ENCODE measurements at regions not wholly inside any gene's neighbourhood (a gene's known extent, or its start where the extent isn't known, plus 50 kb on each side); places are given as distances from the start of the nearest gene placed in this dataset.

GRCh38 chr5:120329095-120329494 is 135.0 kb upstream of the PRR16 start:
- peaks cover 5% of the 10 kb centered on the region for H3K9me3 ChIP-seq (ENCODE audit: control insufficient read depth, insufficient read depth, low read length)
- H3K23ac ChIP-seq (ENCODE audit: low read depth, low read length) = no peak overlapping the region
- no peak overlapping the region for H4K5ac ChIP-seq (ENCODE audit: low read depth, low read length)
- POLR2A ChIA-PET (ENCODE audit: unreplicated experiment) = no interaction called here
- CTCF ChIA-PET = no interaction called here
- H3K9ac ChIP-seq (ENCODE audit: low read depth, low read length) = no peak overlapping the region
- H4K8ac ChIP-seq (ENCODE audit: low read depth in 2 of 2, low read length in 2 of 2) = no peak overlapping the region
- H2AK9ac ChIP-seq (replicated peaks; ENCODE audit: low read depth, low read length, poor library complexity) = no peak overlapping the region
- TF ChIP-seq NFE2L2 (IDR thresholded peaks at IDR 0.05; ENCODE audit: low read depth, low read length) (no peak), MXI1 (IDR thresholded peaks at IDR 0.05; ENCODE audit: borderline replicate concordance, low read depth, low read length) (no peak), MAFK (IDR thresholded peaks at IDR 0.05; ENCODE audit: low read depth, low read length) (no peak), BHLHE40 (IDR thresholded peaks at IDR 0.05; ENCODE audit: low read depth, low read length) (no peak), RFX5 (IDR thresholded peaks at IDR 0.05; ENCODE audit: low read depth, low read length) (no peak), CTCF (conservative IDR thresholded peaks at IDR 0.05; ENCODE audit: low read depth, low read length) (no peak), CEBPB (IDR thresholded peaks at IDR 0.05; ENCODE audit: low read depth, low read length) (no peak), ELK1 (IDR thresholded peaks at IDR 0.05; ENCODE audit: borderline replicate concordance, low read depth, low read length) (no peak)
- no CpG with 5 or more reads among the region's 2 CpGs for WGBS, 2 experiments (ENCODE audit: extremely low coverage in 2 of 2, insufficient read length in 1 of 2)
- H3K14ac ChIP-seq (replicated peaks; ENCODE audit: low read depth, low read length) = no peak overlapping the region
- no peak overlapping the region for H2BK5ac ChIP-seq (ENCODE audit: low read depth, low read length, poor library complexity, severe bottlenecking)
- no peak overlapping the region for H2AK5ac ChIP-seq (ENCODE audit: low read depth, low read length)
- no peaks in the 10 kb centered on the region for H3K27me3 ChIP-seq (ENCODE audit: control insufficient read depth, insufficient read depth, low read length)
- H4K91ac ChIP-seq (ENCODE audit: insufficient read depth, low read depth, low read length) = no peak overlapping the region
- in situ Hi-C loops (cut with MboI; ENCODE audit: low sequenced_read_pairs) = no loop called here
- DNase-seq (no peak), ATAC-seq (ENCODE audit: low read depth) (no peak)
- H3K36me3 ChIP-seq (ENCODE audit: control insufficient read depth, insufficient read depth, low read length) = no peaks in the 10 kb centered on the region
- BruUV-seq (replicated peaks) = no TSS peak
- dilution Hi-C loops (cut with HindIII; ENCODE audit: low sequenced_read_pairs, unreplicated experiment) = no loop called here
- H3K79me1 ChIP-seq (ENCODE audit: low read depth in 1 of 2, low read length in 2 of 2) = no peaks in the 10 kb centered on the region
- no peak overlapping the region for H3K4me2 ChIP-seq (ENCODE audit: low read depth, low read length)
- H3K4me3 ChIP-seq (ENCODE audit: insufficient read depth, low read depth, low read length) = no peak overlapping the region
- no peak overlapping the region for H2BK20ac ChIP-seq (ENCODE audit: low read depth, low read length)
- intact Hi-C loops (cut with micrococcal nuclease) = no loop called here
- H3K4me1 ChIP-seq (ENCODE audit: control insufficient read depth, insufficient read depth, low read length) = no peaks in the 10 kb centered on the region
- no peak overlapping the region for H3K18ac ChIP-seq (ENCODE audit: low read depth, low read length)
- H2BK120ac ChIP-seq (ENCODE audit: low read depth, low read length) = no peak overlapping the region
- H3K27ac ChIP-seq (ENCODE audit: insufficient read depth, low read length) = no peak overlapping the region
- H2BK15ac ChIP-seq (ENCODE audit: low read depth, low read length) = no peak overlapping the region
- H3K9me1 ChIP-seq (ENCODE audit: insufficient read depth, low read length) = no peaks in the 10 kb centered on the region
- no peaks in the 10 kb centered on the region for H4K20me1 ChIP-seq (ENCODE audit: insufficient read depth, low read length)
- H2AFZ ChIP-seq (replicated peaks; ENCODE audit: low read length, poor library complexity) = no peak overlapping the region
- H3K4ac ChIP-seq (ENCODE audit: low read depth, low read length) = no peak overlapping the region
- H3K56ac ChIP-seq (ENCODE audit: extremely low read depth, insufficient read depth, low read length) = no peak overlapping the region
